Activated naive CD8-positive, alpha-beta T cell treated with anti-CD3 and anti-CD28 coated beads for 36 hours (primary cell): ENCODE measurements at regions not wholly inside any gene's neighbourhood (a gene's known extent, or its start where the extent isn't known, plus 50 kb on each side); places are given as distances from the start of the nearest gene placed in this dataset.
A peak's percentile ranks its signal among the peaks of the same experiment; 100 is the strongest.

ENCODE experiments used
- DNase-seq: peaks from one replicate; pipeline ENCODE4 v3.0.0; 2021
- H3K27ac Mint-ChIP-seq: one replicate; pipeline ENCODE4 v1.8.0; 2022; ENCODE audit warnings: mild to moderate bottlenecking, moderate library complexity, mixed read lengths
- H3K27me3 Mint-ChIP-seq: one replicate; pipeline ENCODE4 v1.8.0; 2022; ENCODE audit warnings: mild to moderate bottlenecking, mixed read lengths
- H3K36me3 Mint-ChIP-seq: one replicate; pipeline ENCODE4 v1.8.0; 2021; ENCODE audit warnings: mild to moderate bottlenecking, mixed read lengths
- H3K4me1 Mint-ChIP-seq: one replicate; pipeline ENCODE4 v1.8.0; 2021; ENCODE audit warnings: mixed read lengths
- H3K4me3 Mint-ChIP-seq: one replicate; pipeline ENCODE4 v1.8.0; 2022; ENCODE audit warnings: mild to moderate bottlenecking, moderate library complexity, mixed read lengths
- H3K9me3 Mint-ChIP-seq: one replicate; pipeline ENCODE4 v1.8.0; 2022; ENCODE audit warnings: mixed read lengths

DNA sequence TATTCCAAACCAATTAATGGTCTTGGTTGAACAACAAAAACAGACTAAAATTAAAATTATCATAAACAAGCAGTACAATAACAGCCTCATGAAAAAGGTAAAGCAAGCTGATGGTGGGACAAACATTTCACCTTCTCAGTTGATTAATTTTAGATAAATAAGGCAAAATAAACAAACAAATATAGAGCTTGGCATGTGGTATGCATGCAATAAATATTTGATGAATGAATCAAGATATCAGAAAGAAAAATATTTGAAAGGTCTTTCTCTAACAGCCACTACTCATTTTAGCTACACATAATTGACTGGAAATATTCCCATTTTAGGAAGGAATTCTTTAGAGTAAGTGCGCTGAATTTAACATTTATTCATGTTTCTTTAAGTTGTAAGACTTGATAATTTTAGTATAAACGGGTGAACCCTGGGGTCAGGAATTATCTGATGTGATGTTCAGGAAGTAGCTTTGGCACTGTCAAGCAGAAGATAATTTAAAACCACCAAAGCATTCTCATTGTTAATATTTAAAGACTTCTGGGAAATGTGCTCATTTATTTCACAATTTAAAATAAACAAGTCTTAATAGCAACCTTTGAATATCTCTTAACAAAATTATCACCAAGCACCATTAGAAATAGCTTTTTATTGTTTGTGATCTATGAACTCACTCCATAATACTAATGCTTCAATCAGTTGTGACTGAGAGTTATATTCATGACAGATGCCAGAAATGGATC lies 372.3 kb upstream of the TGFBR2 start:
- Mint-ChIP-seq H3K27ac (no peak overlapping the region), H3K4me1 (no peaks in the 10 kb centered on the region), H3K4me3 (no peak overlapping the region), H3K9me3 (peaks cover 6% of the 10 kb centered on the region), H3K27me3 (no peaks in the 10 kb centered on the region), H3K36me3 (peaks cover 3% of the 10 kb centered on the region)
- DNase-seq, result no peak

DNA sequence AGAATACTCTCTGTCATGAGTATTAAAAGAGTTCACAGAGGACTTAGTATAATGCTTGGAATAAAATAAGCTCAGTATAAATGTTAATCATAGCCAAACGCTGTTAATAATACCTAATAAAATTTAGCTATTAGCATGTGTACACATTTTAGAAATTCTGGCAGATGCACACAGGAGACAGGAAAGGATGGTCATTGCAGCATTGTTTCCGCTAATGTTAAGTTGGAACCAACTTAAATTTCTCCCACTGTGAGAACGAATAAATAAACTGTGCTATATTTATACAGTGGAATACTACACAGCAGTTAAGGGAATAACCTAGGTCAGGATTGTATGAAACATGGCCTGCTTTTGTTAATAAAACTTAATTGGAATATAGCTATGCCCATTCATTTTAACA lies 370.4 kb upstream of the TGFBR2 start:
- Mint-ChIP-seq H3K4me1 (no peaks in the 10 kb centered on the region), H3K27me3 (no peaks in the 10 kb centered on the region), H3K27ac (no peak overlapping the region), H3K9me3 (peaks cover 10% of the 10 kb centered on the region), H3K4me3 (no peak overlapping the region), H3K36me3 (peaks cover 3% of the 10 kb centered on the region)
- DNase-seq, result no peak

DNA sequence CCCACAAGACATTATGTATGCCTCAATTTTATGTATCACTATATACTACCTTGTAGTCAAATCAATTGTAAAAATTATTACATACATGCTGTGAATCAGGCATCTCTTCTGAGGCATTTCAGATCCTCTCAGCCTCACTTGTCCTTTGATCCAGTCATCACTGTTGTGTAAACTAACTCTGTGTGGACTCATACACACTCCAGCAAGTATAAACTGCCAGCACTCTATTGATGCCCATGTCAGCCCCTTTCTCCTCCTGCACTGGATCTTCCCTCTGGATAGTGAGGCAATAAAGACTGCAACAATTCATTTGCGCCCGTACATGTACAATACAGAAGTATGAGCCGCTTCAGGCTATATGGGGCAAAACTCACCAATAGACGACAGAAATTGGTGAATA lies 364.7 kb upstream of the TGFBR2 start:
- Mint-ChIP-seq H3K27me3 (no peaks in the 10 kb centered on the region), H3K27ac (no peak overlapping the region), H3K4me1 (no peaks in the 10 kb centered on the region), H3K4me3 (no peak overlapping the region), H3K9me3 (peaks cover 10% of the 10 kb centered on the region), H3K36me3 (peaks cover 3% of the 10 kb centered on the region)
- DNase-seq, result no peak

DNA sequence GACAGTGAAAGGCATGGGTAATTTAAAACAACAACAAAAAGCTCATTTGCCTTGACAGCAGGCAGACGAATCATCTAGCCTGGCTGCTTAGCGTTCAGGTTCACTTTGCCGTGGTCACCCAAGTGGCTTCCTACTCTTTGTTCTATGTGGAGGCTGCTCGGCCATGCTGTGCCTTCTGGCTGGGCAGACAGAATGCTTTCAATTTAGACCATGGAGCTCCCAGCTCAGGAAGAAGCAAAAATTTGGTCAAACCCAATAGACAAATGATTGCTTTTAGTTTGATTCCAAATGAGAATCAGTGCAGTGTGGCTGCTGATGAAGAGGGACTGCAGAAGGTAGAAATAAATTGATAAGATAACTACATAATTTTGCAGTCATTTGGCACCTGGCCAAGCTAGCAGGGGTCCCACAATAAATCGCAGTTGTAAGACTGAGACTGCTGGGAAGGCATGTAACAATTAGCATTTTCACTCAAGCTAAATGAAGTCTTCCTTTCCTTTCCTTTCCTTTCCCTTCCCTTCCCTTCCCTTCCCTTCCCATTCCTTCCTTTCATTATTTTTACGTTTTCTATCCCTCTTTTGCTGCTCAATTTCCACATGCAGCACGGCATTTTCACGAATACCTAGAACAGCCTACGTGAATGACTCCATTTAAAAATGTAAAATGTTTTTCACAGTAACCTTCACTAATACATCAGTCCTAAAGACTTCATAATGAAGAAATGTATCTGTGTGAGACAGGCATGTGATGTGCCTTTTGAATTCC lies 360.4 kb upstream of the TGFBR2 start:
- no peak for DNase-seq
- peaks cover 1% of the 10 kb centered on the region for H3K9me3 Mint-ChIP-seq
- no peak overlapping the region for H3K27ac Mint-ChIP-seq
- H3K36me3 Mint-ChIP-seq, result peaks cover 3% of the 10 kb centered on the region
- peaks cover 15% of the 10 kb centered on the region for H3K4me1 Mint-ChIP-seq
- no peaks in the 10 kb centered on the region for H3K27me3 Mint-ChIP-seq
- no peak overlapping the region for H3K4me3 Mint-ChIP-seq

GRCh38 chr3:30248423-30248822 lies 358.0 kb upstream of the TGFBR2 start:
- H3K36me3 Mint-ChIP-seq, result peaks cover 3% of the 10 kb centered on the region
- H3K27me3 Mint-ChIP-seq, result no peaks in the 10 kb centered on the region
- DNase-seq, result no peak
- H3K4me1 Mint-ChIP-seq, result peaks cover 15% of the 10 kb centered on the region
- H3K4me3 Mint-ChIP-seq, result no peak overlapping the region
- peaks cover 4% of the 10 kb centered on the region for H3K9me3 Mint-ChIP-seq
- no peak overlapping the region for H3K27ac Mint-ChIP-seq

GRCh38 chr3:30252474-30252873 lies 353.9 kb upstream of the TGFBR2 start:
- no peak overlapping the region for H3K4me3 Mint-ChIP-seq
- peaks cover 4% of the 10 kb centered on the region for H3K36me3 Mint-ChIP-seq
- H3K4me1 Mint-ChIP-seq, result peaks cover 16% of the 10 kb centered on the region
- no peak for DNase-seq
- H3K9me3 Mint-ChIP-seq, result peaks cover 10% of the 10 kb centered on the region
- H3K27ac Mint-ChIP-seq, result no peak overlapping the region
- H3K27me3 Mint-ChIP-seq, result no peaks in the 10 kb centered on the region

- Mint-ChIP-seq H3K27me3 (no peaks in the 10 kb centered on the region), H3K9me3 (peaks cover 11% of the 10 kb centered on the region), H3K4me1 (peaks cover 12% of the 10 kb centered on the region), H3K36me3 (peaks cover 5% of the 10 kb centered on the region), H3K27ac (no peak overlapping the region), H3K4me3 (no peak overlapping the region)
- no peak for DNase-seq
Observed at GRCh38 chr3:30253832-30254231, 352.6 kb upstream of the TGFBR2 start.

DNA sequence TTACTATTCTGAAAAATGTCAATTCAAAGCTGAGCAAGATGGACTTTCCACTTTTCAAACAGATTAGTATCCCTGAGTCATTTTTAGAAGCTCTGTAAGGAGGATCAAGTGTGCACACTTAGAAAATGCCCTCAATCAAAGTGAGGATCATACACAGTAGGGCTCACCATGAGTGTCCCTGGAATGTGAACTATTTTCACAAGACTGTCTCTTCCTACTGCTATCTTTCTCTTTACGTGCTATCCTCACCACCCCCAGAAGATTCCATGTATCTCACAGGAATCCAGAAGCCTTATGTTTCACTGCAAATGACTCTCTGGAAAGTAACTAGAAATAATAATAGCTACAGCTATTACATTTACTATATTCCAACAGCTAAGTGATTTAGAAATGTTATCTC lies 349.9 kb upstream of the TGFBR2 start:
- Mint-ChIP-seq H3K4me3 (no peak overlapping the region), H3K27me3 (no peaks in the 10 kb centered on the region), H3K27ac (no peak overlapping the region), H3K36me3 (peaks cover 2% of the 10 kb centered on the region), H3K4me1 (peaks cover 3% of the 10 kb centered on the region), H3K9me3 (peaks cover 9% of the 10 kb centered on the region)
- DNase-seq, result no peak

- H3K27ac Mint-ChIP-seq, result no peak overlapping the region
- H3K27me3 Mint-ChIP-seq, result no peaks in the 10 kb centered on the region
- DNase-seq, result no peak
- no peak overlapping the region for H3K4me3 Mint-ChIP-seq
- H3K4me1 Mint-ChIP-seq, result peaks cover 17% of the 10 kb centered on the region
- H3K36me3 Mint-ChIP-seq, result peaks cover 3% of the 10 kb centered on the region
- H3K9me3 Mint-ChIP-seq, result peaks cover 6% of the 10 kb centered on the region
Observed at GRCh38 chr3:30258426-30259392, 347.7 kb upstream of the TGFBR2 start.

DNA sequence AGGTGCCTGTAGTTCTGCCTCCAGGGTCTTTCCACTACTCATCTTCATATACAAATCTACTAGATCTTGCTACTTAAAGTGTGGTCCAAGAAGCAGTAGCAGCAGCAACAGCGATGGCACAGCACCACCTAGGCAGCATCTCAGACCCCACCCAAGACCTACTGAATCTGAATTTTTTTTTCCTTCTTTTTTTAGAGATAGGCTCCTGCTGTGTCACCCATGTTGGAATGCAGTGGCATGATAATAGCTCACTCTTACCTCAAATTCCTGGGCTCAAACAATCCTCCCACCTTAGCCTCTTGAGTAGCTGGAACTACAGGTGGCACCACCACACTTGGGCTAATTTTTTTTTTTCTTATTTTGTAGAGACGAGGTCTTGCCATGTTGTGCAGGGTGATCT lies 346.7 kb upstream of the TGFBR2 start:
- no peaks in the 10 kb centered on the region for H3K27me3 Mint-ChIP-seq
- no peak overlapping the region for H3K4me3 Mint-ChIP-seq

GRCh38 chr3:30260762-30261161 lies 345.6 kb upstream of the TGFBR2 start:
- no peaks in the 10 kb centered on the region for H3K27me3 Mint-ChIP-seq
- no peak overlapping the region for H3K27ac Mint-ChIP-seq
- H3K4me3 Mint-ChIP-seq, result no peak overlapping the region
- peaks cover 16% of the 10 kb centered on the region for H3K36me3 Mint-ChIP-seq
- DNase-seq, result no peak
- H3K4me1 Mint-ChIP-seq, result peaks cover 26% of the 10 kb centered on the region
- peaks cover 10% of the 10 kb centered on the region for H3K9me3 Mint-ChIP-seq

More for the DNA sequence above, 346.7 kb upstream of the TGFBR2 start:
- H3K9me3 Mint-ChIP-seq, result peaks cover 9% of the 10 kb centered on the region
- H3K36me3 Mint-ChIP-seq, result peaks cover 12% of the 10 kb centered on the region
- no peak overlapping the region for H3K27ac Mint-ChIP-seq
- DNase-seq, result no peak
- peaks cover 26% of the 10 kb centered on the region for H3K4me1 Mint-ChIP-seq

GRCh38 chr3:30263238-30263924 lies 343.0 kb upstream of the TGFBR2 start:
- Mint-ChIP-seq H3K36me3 (peaks cover 15% of the 10 kb centered on the region), H3K27ac (no peak overlapping the region), H3K27me3 (no peaks in the 10 kb centered on the region), H3K9me3 (peaks cover 7% of the 10 kb centered on the region), H3K4me1 (peaks cover 22% of the 10 kb centered on the region), H3K4me3 (no peak overlapping the region)
- no peak for DNase-seq

DNA sequence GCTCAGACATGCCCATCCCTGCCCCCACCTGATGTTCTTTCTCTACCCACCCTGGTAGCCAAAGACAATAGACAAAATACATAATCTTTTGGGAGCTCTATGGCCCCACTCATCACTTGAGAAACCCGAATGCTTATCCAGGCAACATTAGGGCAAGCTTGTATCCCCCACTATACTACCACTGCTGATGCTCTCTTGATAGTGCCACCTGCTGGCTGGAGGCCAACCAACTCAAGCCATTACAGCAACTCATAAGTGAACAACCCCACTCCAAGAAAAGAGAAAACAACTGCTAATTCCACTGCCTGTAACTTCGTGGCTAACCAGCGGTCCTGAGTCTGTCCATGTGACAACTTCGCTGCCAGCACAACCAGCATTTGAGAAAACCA lies 342.5 kb upstream of the TGFBR2 start:
- Mint-ChIP-seq H3K4me1 (peaks cover 22% of the 10 kb centered on the region), H3K9me3 (peaks cover 7% of the 10 kb centered on the region), H3K4me3 (no peak overlapping the region), H3K27me3 (no peaks in the 10 kb centered on the region), H3K36me3 (peaks cover 15% of the 10 kb centered on the region), H3K27ac (no peak overlapping the region)
- DNase-seq, result peak; percentile 4

- Mint-ChIP-seq H3K27ac (no peak overlapping the region), H3K4me3 (no peak overlapping the region), H3K9me3 (peaks cover 7% of the 10 kb centered on the region), H3K36me3 (peaks cover 15% of the 10 kb centered on the region), H3K4me1 (peaks cover 22% of the 10 kb centered on the region), H3K27me3 (no peaks in the 10 kb centered on the region)
- DNase-seq, result no peak
Observed at GRCh38 chr3:30266524-30266923, 339.9 kb upstream of the TGFBR2 start.
